ENCODE measurements at regions not wholly inside any gene's neighbourhood (a gene's known extent, or its start where the extent isn't known, plus 50 kb on each side); places are given as distances from the start of the nearest gene placed in this dataset.

- TF ChIP-seq POLR2AphosphoS5 (IDR thresholded peaks at IDR 0.05; ENCODE audit: low read depth, low read length) (no peak), RAD21 (IDR thresholded peaks at IDR 0.05; ENCODE audit: low read length) (no peak), REST (IDR thresholded peaks at IDR 0.05; ENCODE audit: low read depth, low read length) (no peak), SIN3A (IDR thresholded peaks at IDR 0.05; ENCODE audit: borderline replicate concordance, low read depth, low read length) (no peak), MAX (IDR thresholded peaks at IDR 0.05; ENCODE audit: low read depth) (no peak), CTCF (IDR thresholded peaks at IDR 0.05) (no peak), EZH2phosphoT487 (IDR thresholded peaks at IDR 0.05; ENCODE audit: borderline replicate concordance, low read depth) (no peak), GATA2 (CRISPR knock-in tag; IDR thresholded peaks at IDR 0.05) (no peak), EP300 (IDR thresholded peaks at IDR 0.05; ENCODE audit: borderline replicate concordance in 1 of 2, low read depth in 1 of 2, low read length in 1 of 2) (no peak), FOXJ3 (CRISPR knock-in tag; IDR thresholded peaks at IDR 0.05) (no peak), ZBTB33 (IDR thresholded peaks at IDR 0.05; ENCODE audit: borderline replicate concordance, low read depth) (no peak), YY1 (IDR thresholded peaks at IDR 0.05; ENCODE audit: low read depth) (no peak)
Observed at GRCh38 chr15:50857763-50858162, 50.7 kb upstream of the AP4E1 start.
